Keratinocyte (primary cell): ENCODE measurements at regions not wholly inside any gene's neighbourhood (a gene's known extent, or its start where the extent isn't known, plus 50 kb on each side); places are given as distances from the start of the nearest gene placed in this dataset.

Experiments used
- DNase-seq: peaks from one replicate; pipeline ENCODE4 v3.0.0-alpha.2; 2011; ENCODE audit warnings: low read depth, missing footprints, low spot score
- FAIRE-seq: peaks from 2 replicates; lab custom pipeline; 2011; peaks lifted over from hg19 to GRCh38; lab: Jason Lieb, UNC
- H2AFZ ChIP-seq: 2 replicates; pipeline ENCODE4 v1.6.0; 2012; ENCODE audit warnings: low read length, control low read depth, inconsistent platforms; ENCODE audit not compliant: control insufficient read depth
- H3K27ac ChIP-seq: 2 replicates; pipeline ENCODE4 v1.5.1; 2011; ENCODE audit warnings: low read length; ENCODE audit not compliant: control insufficient read depth, insufficient read depth
- H3K27me3 ChIP-seq: 3 replicates; pipeline ENCODE4 v1.6.0; 2011; ENCODE audit warnings: low read length; ENCODE audit not compliant: control insufficient read depth, insufficient read depth; ENCODE audit errors: extremely low read depth
- H3K36me3 ChIP-seq, 2 experiments: 2 replicates in 1 of 2; 3 replicates in 1 of 2; pipeline ENCODE4 v1.5.1; 2011; ENCODE audit warnings: low read length in 2 of 2, mild to moderate bottlenecking in 1 of 2; ENCODE audit not compliant: control insufficient read depth in 2 of 2, insufficient read depth in 2 of 2; ENCODE audit errors: extremely low read depth in 1 of 2
- H3K4me1 ChIP-seq: 3 replicates; pipeline ENCODE4 v1.5.1; 2011; ENCODE audit warnings: low read length; ENCODE audit not compliant: control insufficient read depth, insufficient read depth; ENCODE audit errors: extremely low read depth
- H3K4me2 ChIP-seq: 3 replicates; pipeline ENCODE4 v1.6.0; 2011; ENCODE audit warnings: low read depth, low read length; ENCODE audit not compliant: control insufficient read depth, insufficient read depth; ENCODE audit errors: extremely low read depth
- H3K4me3 ChIP-seq, 3 experiments: fragments of 200-600 bp in 1 of 3; sonication (generic) in 1 of 3; 2 replicates in 2 of 3; 3 replicates in 1 of 3; pipeline ENCODE4 v1.5.1; 2011 to 2016; ENCODE audit warnings: low read length in 3 of 3, mild to moderate bottlenecking in 3 of 3, control low read depth in 2 of 3, inconsistent platforms in 1 of 3, low read depth in 1 of 3, mixed read lengths in 1 of 3, mixed run types in 1 of 3, moderate library complexity in 1 of 3; ENCODE audit not compliant: control insufficient read depth in 2 of 3, insufficient read depth in 2 of 3; ENCODE audit errors: extremely low read depth in 1 of 3
- H3K79me2 ChIP-seq: 2 replicates; pipeline ENCODE4 v1.6.0; 2012; ENCODE audit warnings: low read length; ENCODE audit not compliant: control insufficient read depth, insufficient read depth
- H3K9ac ChIP-seq: 3 replicates; pipeline ENCODE4 v1.6.0; 2011; ENCODE audit warnings: low read length; ENCODE audit not compliant: control insufficient read depth, insufficient read depth; ENCODE audit errors: extremely low read depth
- H3K9me1 ChIP-seq: 3 replicates; pipeline ENCODE4 v1.6.0; 2011; ENCODE audit warnings: low read length; ENCODE audit not compliant: control insufficient read depth, insufficient read depth; ENCODE audit errors: extremely low read depth
- H3K9me3 ChIP-seq: 2 replicates; pipeline ENCODE4 v1.5.1; 2012; ENCODE audit warnings: low read depth, low read length; ENCODE audit not compliant: control insufficient read depth
- H4K20me1 ChIP-seq: 3 replicates; pipeline ENCODE4 v1.6.0; 2011; ENCODE audit warnings: low read length; ENCODE audit not compliant: control insufficient read depth, insufficient read depth; ENCODE audit errors: extremely low read depth
- EZH2 ChIP-seq: IDR thresholded peaks from one replicate; pipeline ENCODE4 v1.6.1; 2012; ENCODE audit warnings: inconsistent platforms, mild to moderate bottlenecking, low read length, moderate library complexity
- dilution Hi-C: fragments of 300-500 bp; cut with MboI; formaldehyde crosslinking; loops from one replicate; pipeline ENCODE4 v1.7.0; 2020; ENCODE audit warnings: low sequenced_read_pairs; ENCODE audit not compliant: extremely low pct_ligation_motif_present
- TF ChIP-seq, protein P1 (sequence below), 3 experiments: IDR thresholded peaks in 1 of 3; conservative IDR thresholded peaks in 1 of 3; optimal IDR thresholded peaks in 1 of 3; 2 replicates in 2 of 3; 3 replicates in 1 of 3; pipeline versions ENCODE3 to v1.5.1; 2011; ENCODE audit warnings: low read length in 3 of 3, mild to moderate bottlenecking in 3 of 3, moderate library complexity in 2 of 3, control low read depth in 1 of 3, inconsistent platforms in 1 of 3; ENCODE audit not compliant: insufficient read depth in 2 of 3; ENCODE audit errors: extremely low read depth in 1 of 3

DNA sequence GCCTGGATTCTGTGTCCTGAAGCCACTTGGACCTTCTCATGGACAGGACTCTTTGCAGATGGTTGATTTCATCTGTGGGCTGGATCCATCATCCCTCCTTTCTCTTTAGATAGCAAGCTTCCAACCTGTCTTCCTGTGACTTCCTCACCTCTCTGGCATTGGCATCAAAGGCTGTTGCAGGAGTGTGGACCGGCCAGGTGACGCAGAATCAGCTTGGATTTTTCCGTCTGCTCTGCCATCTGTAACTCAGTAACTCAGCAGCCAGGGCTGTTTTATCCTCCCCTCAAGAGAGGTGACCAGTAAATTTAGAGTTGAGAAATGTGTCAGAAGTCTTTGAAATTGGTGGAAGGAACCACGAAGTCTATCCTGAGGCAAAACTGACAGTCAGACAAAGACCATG, 701.7 kb upstream of the TMEM132C start:
- Histone ChIP-seq H3K4me2 (no peak overlapping the region), H2AFZ (no peak overlapping the region), H3K79me2 (no peaks in the 10 kb centered on the region), H4K20me1 (no peaks in the 10 kb centered on the region), H3K9me3 (no peaks in the 10 kb centered on the region), H3K9ac (no peak overlapping the region), H3K27me3 (no peaks in the 10 kb centered on the region), H3K4me1 (no peaks in the 10 kb centered on the region), H3K27ac (no peak overlapping the region), H3K36me3 (no peaks in the 10 kb centered on the region), H3K9me1 (no peaks in the 10 kb centered on the region), H3K4me3 (no peak overlapping the region)
- dilution Hi-C loops: no loop called here
- no peak for FAIRE-seq
- no peak for DNase-seq
- TF ChIP-seq, protein P1, sequence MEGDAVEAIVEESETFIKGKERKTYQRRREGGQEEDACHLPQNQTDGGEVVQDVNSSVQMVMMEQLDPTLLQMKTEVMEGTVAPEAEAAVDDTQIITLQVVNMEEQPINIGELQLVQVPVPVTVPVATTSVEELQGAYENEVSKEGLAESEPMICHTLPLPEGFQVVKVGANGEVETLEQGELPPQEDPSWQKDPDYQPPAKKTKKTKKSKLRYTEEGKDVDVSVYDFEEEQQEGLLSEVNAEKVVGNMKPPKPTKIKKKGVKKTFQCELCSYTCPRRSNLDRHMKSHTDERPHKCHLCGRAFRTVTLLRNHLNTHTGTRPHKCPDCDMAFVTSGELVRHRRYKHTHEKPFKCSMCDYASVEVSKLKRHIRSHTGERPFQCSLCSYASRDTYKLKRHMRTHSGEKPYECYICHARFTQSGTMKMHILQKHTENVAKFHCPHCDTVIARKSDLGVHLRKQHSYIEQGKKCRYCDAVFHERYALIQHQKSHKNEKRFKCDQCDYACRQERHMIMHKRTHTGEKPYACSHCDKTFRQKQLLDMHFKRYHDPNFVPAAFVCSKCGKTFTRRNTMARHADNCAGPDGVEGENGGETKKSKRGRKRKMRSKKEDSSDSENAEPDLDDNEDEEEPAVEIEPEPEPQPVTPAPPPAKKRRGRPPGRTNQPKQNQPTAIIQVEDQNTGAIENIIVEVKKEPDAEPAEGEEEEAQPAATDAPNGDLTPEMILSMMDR (optimal IDR thresholded peaks at IDR 0.05 in 1 of 3, IDR thresholded peaks at IDR 0.05 in 1 of 3, conservative IDR thresholded peaks at IDR 0.05 in 1 of 3; ENCODE audit: extremely low read depth in 1 of 3, insufficient read depth in 2 of 3, low read length in 3 of 3): no peak
- TF ChIP-seq EZH2: no peak

GRCh38 chr12:127567531-127567930, 699.4 kb upstream of the TMEM132C start:
- DNase-seq (no peak), FAIRE-seq (no peak)
- TF ChIP-seq, protein P1 (optimal IDR thresholded peaks at IDR 0.05 in 1 of 3, IDR thresholded peaks at IDR 0.05 in 1 of 3, conservative IDR thresholded peaks at IDR 0.05 in 1 of 3; ENCODE audit: extremely low read depth in 1 of 3, insufficient read depth in 2 of 3, low read length in 3 of 3): no peak
- TF ChIP-seq EZH2: no peak
- Histone ChIP-seq H3K4me3 (no peak overlapping the region), H3K27me3 (no peaks in the 10 kb centered on the region), H3K36me3 (no peaks in the 10 kb centered on the region), H3K9ac (no peak overlapping the region), H3K9me1 (no peaks in the 10 kb centered on the region), H4K20me1 (no peaks in the 10 kb centered on the region), H3K4me1 (no peaks in the 10 kb centered on the region), H3K4me2 (no peak overlapping the region), H3K79me2 (no peaks in the 10 kb centered on the region), H2AFZ (no peak overlapping the region), H3K9me3 (no peaks in the 10 kb centered on the region), H3K27ac (no peak overlapping the region)
- dilution Hi-C loops: no loop called here
